ENCODE measurements at regions not wholly inside any gene's neighbourhood (a gene's known extent, or its start where the extent isn't known, plus 50 kb on each side); places are given as distances from the start of the nearest gene placed in this dataset.

DNA sequence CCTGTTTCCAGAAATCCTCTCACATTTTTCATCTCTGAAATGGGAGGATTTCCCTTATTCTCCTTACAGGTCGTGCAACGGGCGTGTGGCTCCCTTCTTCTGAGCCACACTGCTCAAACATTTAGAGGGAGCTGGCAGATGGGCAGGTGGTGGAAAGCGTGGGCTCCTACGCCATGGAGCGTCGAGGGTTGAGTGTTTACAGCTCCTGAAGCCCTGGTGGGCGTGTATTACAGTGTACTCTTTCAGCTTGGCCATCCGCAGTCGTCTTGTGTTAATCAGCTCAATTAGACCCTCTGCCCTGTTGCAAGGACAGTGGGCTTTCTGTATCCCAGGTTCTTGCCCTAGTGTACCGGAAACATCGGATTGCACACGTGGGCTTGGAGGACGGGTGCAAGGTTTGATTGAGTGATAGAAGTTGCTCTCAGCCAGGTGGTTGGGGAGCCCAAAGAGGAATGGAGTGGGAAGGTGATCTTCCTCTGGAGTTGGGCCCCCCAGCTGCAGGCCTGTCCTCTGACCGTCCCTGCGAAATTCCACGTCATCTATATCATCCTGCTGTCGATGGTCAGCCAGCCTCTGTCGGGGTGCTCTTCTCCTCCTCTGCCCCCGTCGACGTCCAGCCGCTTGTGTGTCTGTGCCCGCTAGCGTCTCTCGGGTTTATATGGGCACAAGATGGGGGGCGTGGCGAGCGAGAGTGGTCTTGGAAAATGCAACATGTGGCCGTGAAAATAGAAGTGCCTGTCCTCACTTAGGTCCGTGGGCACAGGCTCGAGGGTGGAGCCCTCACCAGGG, 120.3 kb upstream of the DSEL start:
- TF ChIP-seq, protein P1, sequence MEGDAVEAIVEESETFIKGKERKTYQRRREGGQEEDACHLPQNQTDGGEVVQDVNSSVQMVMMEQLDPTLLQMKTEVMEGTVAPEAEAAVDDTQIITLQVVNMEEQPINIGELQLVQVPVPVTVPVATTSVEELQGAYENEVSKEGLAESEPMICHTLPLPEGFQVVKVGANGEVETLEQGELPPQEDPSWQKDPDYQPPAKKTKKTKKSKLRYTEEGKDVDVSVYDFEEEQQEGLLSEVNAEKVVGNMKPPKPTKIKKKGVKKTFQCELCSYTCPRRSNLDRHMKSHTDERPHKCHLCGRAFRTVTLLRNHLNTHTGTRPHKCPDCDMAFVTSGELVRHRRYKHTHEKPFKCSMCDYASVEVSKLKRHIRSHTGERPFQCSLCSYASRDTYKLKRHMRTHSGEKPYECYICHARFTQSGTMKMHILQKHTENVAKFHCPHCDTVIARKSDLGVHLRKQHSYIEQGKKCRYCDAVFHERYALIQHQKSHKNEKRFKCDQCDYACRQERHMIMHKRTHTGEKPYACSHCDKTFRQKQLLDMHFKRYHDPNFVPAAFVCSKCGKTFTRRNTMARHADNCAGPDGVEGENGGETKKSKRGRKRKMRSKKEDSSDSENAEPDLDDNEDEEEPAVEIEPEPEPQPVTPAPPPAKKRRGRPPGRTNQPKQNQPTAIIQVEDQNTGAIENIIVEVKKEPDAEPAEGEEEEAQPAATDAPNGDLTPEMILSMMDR (IDR thresholded peaks at IDR 0.05): no peak
- TF ChIP-seq EP300 (IDR thresholded peaks at IDR 0.05): no peak
- no peak for TF ChIP-seq POLR2A (IDR thresholded peaks at IDR 0.05)

Measured in ovary (tissue), 3 donors.